AG09309 (cell line): ENCODE measurements at regions not wholly inside any gene's neighbourhood (a gene's known extent, or its start where the extent isn't known, plus 50 kb on each side); places are given as distances from the start of the nearest gene placed in this dataset.

ENCODE experiments used
- DNase-seq: peaks from one replicate; pipeline ENCODE4 v3.0.0-alpha.2; 2010; ENCODE audit warnings: low read depth
- H3K4me3 ChIP-seq: 2 replicates; pipeline ENCODE4 v1.5.1; 2011; ENCODE audit warnings: mild to moderate bottlenecking, low read depth, low read length, moderate library complexity; ENCODE audit not compliant: control insufficient read depth
- TF ChIP-seq, protein P1 (sequence below): IDR thresholded peaks from 2 replicates; pipeline ENCODE4 v1.5.1; 2011; ENCODE audit warnings: mild to moderate bottlenecking, low read depth, low read length, inconsistent platforms; ENCODE audit not compliant: insufficient read depth, control insufficient read depth; ENCODE audit errors: missing control alignments

DNA sequence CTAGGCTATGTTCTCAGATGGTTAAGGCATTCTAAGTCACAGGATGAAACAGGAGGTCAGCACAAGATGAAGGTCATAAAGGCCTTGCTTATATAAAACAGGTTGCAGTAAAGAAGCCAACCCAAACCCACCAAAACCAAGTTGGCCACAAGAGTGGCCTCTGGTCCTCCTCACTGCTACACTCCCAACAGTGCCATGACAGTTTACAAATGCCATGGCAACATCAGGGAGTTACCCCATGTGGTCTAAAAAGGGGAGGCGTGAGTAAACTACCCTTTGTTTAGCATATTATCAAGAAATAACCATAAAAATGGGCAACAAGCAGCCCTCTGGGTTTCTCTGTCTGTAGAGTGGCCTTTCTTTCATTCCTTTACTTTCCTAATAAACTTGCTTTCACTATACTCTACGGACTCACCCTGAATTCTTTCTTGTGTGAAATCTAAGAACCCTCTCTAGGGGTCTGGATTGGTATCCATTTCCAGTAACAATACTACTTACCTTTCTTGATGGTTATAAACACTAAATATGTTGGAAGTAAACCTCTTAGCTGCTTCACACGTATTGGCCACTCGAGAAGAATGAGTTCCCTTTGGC is 1237.9 kb downstream of the FAM181B start:
- TF ChIP-seq, protein P1, sequence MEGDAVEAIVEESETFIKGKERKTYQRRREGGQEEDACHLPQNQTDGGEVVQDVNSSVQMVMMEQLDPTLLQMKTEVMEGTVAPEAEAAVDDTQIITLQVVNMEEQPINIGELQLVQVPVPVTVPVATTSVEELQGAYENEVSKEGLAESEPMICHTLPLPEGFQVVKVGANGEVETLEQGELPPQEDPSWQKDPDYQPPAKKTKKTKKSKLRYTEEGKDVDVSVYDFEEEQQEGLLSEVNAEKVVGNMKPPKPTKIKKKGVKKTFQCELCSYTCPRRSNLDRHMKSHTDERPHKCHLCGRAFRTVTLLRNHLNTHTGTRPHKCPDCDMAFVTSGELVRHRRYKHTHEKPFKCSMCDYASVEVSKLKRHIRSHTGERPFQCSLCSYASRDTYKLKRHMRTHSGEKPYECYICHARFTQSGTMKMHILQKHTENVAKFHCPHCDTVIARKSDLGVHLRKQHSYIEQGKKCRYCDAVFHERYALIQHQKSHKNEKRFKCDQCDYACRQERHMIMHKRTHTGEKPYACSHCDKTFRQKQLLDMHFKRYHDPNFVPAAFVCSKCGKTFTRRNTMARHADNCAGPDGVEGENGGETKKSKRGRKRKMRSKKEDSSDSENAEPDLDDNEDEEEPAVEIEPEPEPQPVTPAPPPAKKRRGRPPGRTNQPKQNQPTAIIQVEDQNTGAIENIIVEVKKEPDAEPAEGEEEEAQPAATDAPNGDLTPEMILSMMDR = no peak
- DNase-seq = no peak
- H3K4me3 ChIP-seq = no peak overlapping the region

DNA sequence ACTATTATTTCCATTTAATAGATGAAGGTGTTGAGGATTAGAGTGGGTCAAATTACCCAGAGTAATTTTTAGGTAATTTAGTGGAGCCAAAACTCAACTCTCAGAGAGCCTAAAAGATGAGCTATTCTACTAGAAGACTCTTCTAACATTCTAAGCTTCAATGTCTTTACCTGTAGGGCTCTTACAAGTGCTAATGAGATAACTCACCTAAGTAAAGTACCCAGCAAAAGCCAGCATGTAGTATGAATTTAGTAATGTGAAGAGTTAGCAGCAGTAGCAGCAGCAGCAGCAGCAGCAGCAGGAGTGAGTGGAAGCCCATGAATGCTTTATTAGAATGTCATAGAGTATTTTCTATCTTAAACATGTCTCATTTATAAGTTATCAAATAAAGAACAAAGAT is 1239.2 kb downstream of the FAM181B start:
- DNase-seq = no peak
- TF ChIP-seq, protein P1 = no peak
- no peak overlapping the region for H3K4me3 ChIP-seq

DNA sequence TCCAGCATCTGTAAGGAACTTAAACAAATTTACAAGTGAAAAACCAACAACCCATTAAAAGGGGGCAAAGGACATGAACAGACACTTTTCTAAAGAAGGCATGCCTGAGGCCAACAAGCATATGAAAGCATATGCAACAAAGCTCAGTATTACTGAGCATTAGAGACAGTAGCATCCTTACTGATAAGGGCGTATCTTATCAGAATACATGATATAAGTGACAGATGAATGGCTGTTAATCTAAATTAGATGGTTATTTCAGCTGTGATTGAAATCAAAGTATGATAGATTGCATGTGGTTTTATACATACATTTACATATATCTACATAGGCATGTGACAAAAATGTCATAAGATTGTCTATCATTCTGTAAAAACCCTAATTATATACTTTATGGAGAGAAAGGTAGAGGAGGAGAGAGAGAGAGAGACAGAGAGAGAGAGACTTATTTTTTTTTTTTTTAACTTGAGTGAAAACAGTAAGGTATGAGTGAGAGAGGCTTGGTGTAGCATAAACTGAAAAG is 1240.7 kb downstream of the FAM181B start:
- TF ChIP-seq, protein P1 = no peak
- no peak for DNase-seq
- H3K4me3 ChIP-seq = no peak overlapping the region

DNA sequence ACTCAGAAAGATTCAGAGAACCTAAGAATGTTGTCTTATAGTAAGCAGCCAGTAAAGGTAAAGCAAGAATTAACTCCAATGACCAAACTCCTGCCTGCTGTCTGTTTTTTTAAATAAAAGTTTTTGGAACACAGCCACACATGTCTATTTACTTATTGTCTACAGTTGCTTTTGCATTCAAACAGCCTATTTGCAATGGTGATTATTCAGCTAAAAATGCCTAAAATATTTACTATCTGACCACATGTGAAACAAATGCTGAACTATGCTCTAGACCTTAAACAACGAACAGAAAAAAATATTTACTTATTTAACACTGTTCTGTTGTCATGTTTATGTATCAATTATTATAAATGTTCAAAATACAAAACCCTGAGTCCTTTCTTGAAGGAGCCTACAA is 1246.6 kb downstream of the FAM181B start:
- TF ChIP-seq, protein P1 = no peak

DNA sequence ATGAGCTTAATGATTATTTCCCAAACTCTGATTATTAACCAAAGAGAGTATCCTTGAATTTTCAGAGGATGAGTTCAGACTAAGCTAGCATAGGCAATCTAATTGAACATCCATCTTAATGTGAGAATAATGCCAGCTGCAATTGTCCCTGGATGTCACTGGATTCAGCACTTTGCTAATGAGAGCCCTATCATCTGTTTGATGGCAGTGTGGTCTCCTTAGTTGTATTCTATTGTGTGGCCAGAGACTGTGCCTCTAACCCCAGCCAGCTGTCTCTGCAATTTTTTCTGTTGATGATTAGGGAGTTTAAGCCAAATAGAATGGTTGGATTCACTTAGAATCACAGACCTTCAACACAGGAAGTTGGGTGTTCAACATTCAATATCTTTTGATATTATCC is 1249.5 kb downstream of the FAM181B start:
- DNase-seq = no peak
- H3K4me3 ChIP-seq = no peak overlapping the region
- TF ChIP-seq, protein P1 = no peak

More for the DNA sequence above, 1246.6 kb downstream of the FAM181B start:
- no peak overlapping the region for H3K4me3 ChIP-seq
- no peak for DNase-seq

DNA sequence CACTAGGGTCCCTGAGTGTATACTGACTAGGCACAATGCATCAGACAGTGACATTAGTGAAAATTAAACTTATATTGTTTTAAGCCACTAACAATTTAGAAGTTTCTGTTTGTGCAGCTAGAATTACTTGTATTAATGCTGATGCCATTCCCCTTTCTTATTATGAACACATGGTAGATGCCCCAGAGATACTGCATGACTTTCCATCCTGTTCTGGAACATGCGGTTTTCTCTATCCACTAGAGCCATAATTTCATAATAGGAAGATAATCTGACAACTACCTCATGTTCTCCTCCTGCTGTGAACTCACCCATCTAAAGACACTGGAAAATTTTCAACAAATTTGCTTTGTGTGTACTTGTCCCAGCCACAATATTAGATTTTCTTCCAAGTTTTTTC is 1256.4 kb downstream of the FAM181B start:
- no peak overlapping the region for H3K4me3 ChIP-seq
- TF ChIP-seq, protein P1 = no peak
- DNase-seq = no peak
